ENCODE measurements at regions not wholly inside any gene's neighbourhood (a gene's known extent, or its start where the extent isn't known, plus 50 kb on each side); places are given as distances from the start of the nearest gene placed in this dataset.

DNA sequence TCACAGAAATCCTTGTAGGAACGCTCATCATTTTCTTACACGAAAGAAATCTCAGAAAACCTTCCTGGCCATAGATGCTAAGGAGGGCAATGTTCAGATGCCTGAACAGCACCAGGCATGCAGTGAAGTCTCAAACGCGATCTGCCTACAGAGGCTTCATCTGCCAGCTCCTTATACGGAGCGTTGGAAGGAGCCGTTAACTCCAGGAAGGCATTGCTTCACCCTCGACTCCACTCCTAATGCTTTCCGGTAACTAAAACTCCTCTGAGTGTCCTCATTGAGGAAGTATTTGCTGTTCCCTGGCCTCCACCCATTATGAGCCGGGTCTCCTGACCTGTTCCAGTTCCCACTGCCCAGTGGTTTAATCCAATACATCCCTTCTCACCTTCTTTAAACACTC, 502.7 kb downstream of the BCL11B start:
- no peaks in the 10 kb centered on the region for H3K4me1 ChIP-seq (ENCODE audit: control insufficient read depth in 1 of 2, low read depth in 2 of 2)
- TF ChIP-seq CTCF (IDR thresholded peaks at IDR 0.05): no peak
- H3K9me3 ChIP-seq: peaks cover 3% of the 10 kb centered on the region
- ATAC-seq (ENCODE audit: insufficient number of reproducible peaks, low FRiP score, low read depth) (no peak), DNase-seq (ENCODE audit: low spot score) (no peak)
- no peak overlapping the region for H3K4me3 ChIP-seq
- no peak overlapping the region for H3K27ac ChIP-seq
- H3K36me3 ChIP-seq: no peaks in the 10 kb centered on the region
- H3K27me3 ChIP-seq (replicated peaks; ENCODE audit: insufficient read depth): no peaks in the 10 kb centered on the region

- no peak for TF ChIP-seq CTCF (IDR thresholded peaks at IDR 0.05)
- Histone ChIP-seq H3K27ac (no peak overlapping the region), H3K4me1 (ENCODE audit: control insufficient read depth in 1 of 2, low read depth in 2 of 2) (no peaks in the 10 kb centered on the region), H3K4me3 (no peak overlapping the region), H3K36me3 (no peaks in the 10 kb centered on the region), H3K27me3 (replicated peaks; ENCODE audit: insufficient read depth) (no peaks in the 10 kb centered on the region), H3K9me3 (peaks cover 3% of the 10 kb centered on the region)
- ATAC-seq (ENCODE audit: insufficient number of reproducible peaks, low FRiP score, low read depth) (no peak), DNase-seq (ENCODE audit: low spot score) (no peak)
Measured at GRCh38 chr14:98770151-98770550, 501.8 kb downstream of the BCL11B start.

DNA sequence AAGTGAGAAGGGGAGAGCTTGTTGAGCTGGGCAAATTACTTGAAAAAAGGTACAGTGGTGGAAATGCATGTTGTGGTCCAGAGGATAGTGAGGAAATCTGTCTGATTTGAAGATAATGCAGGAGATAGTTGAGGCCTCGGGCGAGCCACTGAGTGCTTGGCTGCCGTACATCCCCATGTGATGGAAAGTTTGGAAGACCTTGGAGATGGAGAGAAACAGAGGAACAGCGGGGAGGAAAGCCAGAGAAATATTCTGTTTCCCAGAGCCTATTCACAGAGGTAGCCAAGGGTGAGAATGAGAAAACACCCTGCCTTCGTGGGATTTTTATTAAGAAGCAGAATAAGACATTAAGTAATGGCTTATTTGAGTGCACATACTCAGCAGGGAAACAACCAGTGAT, 498.2 kb downstream of the BCL11B start:
- DNase-seq (ENCODE audit: low spot score) (no peak), ATAC-seq (ENCODE audit: insufficient number of reproducible peaks, low FRiP score, low read depth) (no peak)
- no peaks in the 10 kb centered on the region for H3K27me3 ChIP-seq (replicated peaks; ENCODE audit: insufficient read depth)
- TF ChIP-seq CTCF (IDR thresholded peaks at IDR 0.05): no peak
- H3K27ac ChIP-seq: no peak overlapping the region
- H3K4me1 ChIP-seq (ENCODE audit: control insufficient read depth in 1 of 2, low read depth in 2 of 2): no peaks in the 10 kb centered on the region
- no peaks in the 10 kb centered on the region for H3K9me3 ChIP-seq
- H3K4me3 ChIP-seq: no peak overlapping the region
- no peaks in the 10 kb centered on the region for H3K36me3 ChIP-seq

DNA sequence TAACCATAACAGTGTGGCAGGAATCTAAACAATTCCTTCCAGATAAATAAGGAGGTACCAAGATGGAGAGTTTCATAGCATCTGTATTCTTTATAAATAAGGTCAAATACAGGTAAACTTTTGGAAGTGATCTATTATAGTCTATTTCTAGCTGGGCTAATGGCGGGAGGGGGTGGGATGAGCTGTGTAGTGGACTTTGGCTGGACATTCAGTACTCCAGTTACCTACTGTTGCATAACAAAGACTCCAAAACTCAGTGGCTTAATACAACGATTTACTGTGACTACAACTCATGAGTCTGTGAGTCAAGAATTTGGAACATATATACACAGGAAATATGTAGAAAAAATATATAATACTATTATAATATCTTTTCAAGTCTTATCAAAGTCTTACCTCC, 496.1 kb downstream of the BCL11B start:
- Histone ChIP-seq H3K36me3 (no peaks in the 10 kb centered on the region), H3K4me1 (ENCODE audit: control insufficient read depth in 1 of 2, low read depth in 2 of 2) (no peaks in the 10 kb centered on the region), H3K27me3 (replicated peaks; ENCODE audit: insufficient read depth) (no peaks in the 10 kb centered on the region), H3K9me3 (no peaks in the 10 kb centered on the region), H3K27ac (no peak overlapping the region), H3K4me3 (no peak overlapping the region)
- TF ChIP-seq CTCF (IDR thresholded peaks at IDR 0.05): no peak
- DNase-seq (ENCODE audit: low spot score) (no peak), ATAC-seq (ENCODE audit: insufficient number of reproducible peaks, low FRiP score, low read depth) (no peak)

DNA sequence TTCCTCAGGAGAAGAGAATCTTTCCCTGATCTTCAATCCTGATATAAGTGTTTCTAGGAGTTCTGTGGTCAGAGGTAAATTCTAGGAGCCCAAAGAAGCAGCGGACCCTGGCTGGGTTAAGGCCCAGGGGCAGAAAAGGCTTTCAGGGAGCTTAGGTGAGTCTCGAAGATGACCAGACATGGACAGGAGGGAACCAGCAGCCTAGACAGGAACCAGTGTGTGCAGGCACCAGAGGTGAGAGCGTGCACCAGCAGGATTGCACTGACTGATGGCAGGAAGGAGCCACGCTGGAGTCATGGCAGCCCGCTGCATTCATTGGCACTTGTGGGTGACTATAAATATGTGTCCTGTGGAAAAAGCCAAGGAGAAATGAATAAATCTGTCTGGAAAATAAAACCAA, 489.9 kb downstream of the BCL11B start:
- ATAC-seq (ENCODE audit: insufficient number of reproducible peaks, low FRiP score, low read depth): no peak
- Histone ChIP-seq H3K36me3 (no peaks in the 10 kb centered on the region), H3K27me3 (replicated peaks; ENCODE audit: insufficient read depth) (no peaks in the 10 kb centered on the region), H3K4me1 (ENCODE audit: control insufficient read depth in 1 of 2, low read depth in 2 of 2) (no peaks in the 10 kb centered on the region), H3K9me3 (no peaks in the 10 kb centered on the region), H3K4me3 (no peak overlapping the region), H3K27ac (no peak overlapping the region)
- DNase-seq (ENCODE audit: low spot score): no peak
- no peak for TF ChIP-seq CTCF (IDR thresholded peaks at IDR 0.05)
